Kidney epithelial cell (primary cell): ENCODE measurements at regions not wholly inside any gene's neighbourhood (a gene's known extent, or its start where the extent isn't known, plus 50 kb on each side); places are given as distances from the start of the nearest gene placed in this dataset.

ENCODE experiments used
- DNase-seq: peaks from one replicate; pipeline ENCODE4 v3.0.0-alpha.2; 2010; ENCODE audit warnings: low read depth
- H3K27me3 ChIP-seq: 2 replicates; pipeline ENCODE4 v1.6.0; 2011; ENCODE audit warnings: low read length; ENCODE audit not compliant: control insufficient read depth, insufficient read depth
- H3K36me3 ChIP-seq: 2 replicates; pipeline ENCODE4 v1.5.1; 2011; ENCODE audit warnings: low read length; ENCODE audit not compliant: control insufficient read depth, insufficient read depth
- H3K4me3 ChIP-seq: 2 replicates; pipeline ENCODE4 v1.5.1; 2011; ENCODE audit warnings: low read depth, mild to moderate bottlenecking, control low read depth, low read length
- CTCF ChIP-seq: IDR thresholded peaks from 2 replicates; pipeline ENCODE4 v1.5.1; 2011; ENCODE audit warnings: mild to moderate bottlenecking, moderate library complexity, low read length, control low read depth, inconsistent platforms; ENCODE audit not compliant: insufficient read depth, poor library complexity, severe bottlenecking

- DNase-seq = no peak
- H3K36me3 ChIP-seq = no peaks in the 10 kb centered on the region
- TF ChIP-seq CTCF = no peak
- H3K4me3 ChIP-seq = no peak overlapping the region
- no peaks in the 10 kb centered on the region for H3K27me3 ChIP-seq
Observed at GRCh38 chr6:49025273-49026240, 437.5 kb downstream of the MMUT start.

- DNase-seq = no peak
- no peaks in the 10 kb centered on the region for H3K36me3 ChIP-seq
- no peak overlapping the region for H3K4me3 ChIP-seq
- TF ChIP-seq CTCF = no peak
- no peaks in the 10 kb centered on the region for H3K27me3 ChIP-seq
Observed at GRCh38 chr6:49004801-49005200, 458.3 kb downstream of the MMUT start.

DNA sequence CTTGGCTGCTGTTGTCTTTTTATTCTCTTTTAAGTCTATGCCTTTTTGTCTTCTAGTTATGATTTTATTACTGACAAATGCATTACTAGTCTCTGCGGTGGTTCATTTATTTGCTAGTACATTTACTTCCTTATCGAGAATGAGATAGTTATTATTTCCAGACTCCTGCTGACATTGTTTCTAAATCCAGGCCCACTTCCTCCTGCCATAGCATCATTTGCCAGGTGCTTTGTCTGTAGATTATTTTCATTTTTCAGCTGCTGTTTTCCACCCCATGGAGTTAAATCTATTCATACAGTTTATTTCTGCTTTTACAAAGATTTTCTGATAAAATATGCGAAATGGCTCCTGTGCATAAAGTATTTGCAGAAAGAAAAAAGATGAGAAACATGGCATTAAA lies 459.7 kb downstream of the MMUT start:
- no peaks in the 10 kb centered on the region for H3K27me3 ChIP-seq
- no peak overlapping the region for H3K4me3 ChIP-seq
- H3K36me3 ChIP-seq = no peaks in the 10 kb centered on the region
- no peak for DNase-seq
- no peak for TF ChIP-seq CTCF

GRCh38 chr6:49001856-49002541 lies 461.1 kb downstream of the MMUT start:
- Histone ChIP-seq H3K4me3 (no peak overlapping the region), H3K36me3 (no peaks in the 10 kb centered on the region), H3K27me3 (no peaks in the 10 kb centered on the region)
- DNase-seq = no peak
- no peak for TF ChIP-seq CTCF

DNA sequence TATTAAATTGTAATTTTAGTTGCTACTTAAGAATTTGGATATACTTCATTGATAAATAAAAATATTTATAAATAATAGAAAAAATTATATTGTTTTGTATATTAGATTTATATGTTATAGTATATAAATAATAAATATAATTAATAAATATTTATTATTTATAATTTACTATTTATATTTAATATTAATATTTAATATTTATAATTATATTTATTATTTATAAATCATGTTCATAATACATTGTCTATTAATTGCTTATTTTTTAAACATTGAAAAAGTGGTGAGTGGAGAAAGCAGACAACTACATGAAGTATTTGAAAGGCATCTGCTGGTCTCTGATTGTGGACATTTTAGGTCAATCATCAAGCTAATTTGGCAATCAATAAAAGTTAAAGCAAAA lies 464.5 kb downstream of the MMUT start:
- Histone ChIP-seq H3K4me3 (no peak overlapping the region), H3K27me3 (no peaks in the 10 kb centered on the region), H3K36me3 (no peaks in the 10 kb centered on the region)
- DNase-seq = no peak
- TF ChIP-seq CTCF = no peak
